ENCODE measurements at regions not wholly inside any gene's neighbourhood (a gene's known extent, or its start where the extent isn't known, plus 50 kb on each side); places are given as distances from the start of the nearest gene placed in this dataset.

DNA sequence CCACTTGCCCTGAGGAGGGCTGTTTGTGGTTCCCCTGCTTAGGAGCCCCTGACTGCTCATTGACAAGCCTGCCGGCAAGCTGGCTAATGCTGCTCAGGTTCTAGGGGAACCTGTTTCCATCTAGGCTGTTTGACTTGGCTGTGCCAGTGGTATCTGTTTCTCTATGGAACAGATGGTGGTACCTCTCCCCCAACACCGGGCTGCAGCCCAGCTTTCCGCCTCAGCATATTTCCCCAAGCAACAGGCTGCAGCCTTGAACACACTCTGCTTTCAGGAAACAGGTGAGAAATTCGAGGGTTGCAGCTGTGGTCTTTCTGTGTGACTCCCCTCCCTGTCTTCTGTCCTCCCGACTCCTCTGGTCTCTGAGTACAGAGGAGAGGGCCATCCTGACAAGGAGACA, 132.3 kb downstream of the TMEM132E start:
- DNase-seq (ENCODE audit: low read depth in 3 of 3) = no peak

DNA sequence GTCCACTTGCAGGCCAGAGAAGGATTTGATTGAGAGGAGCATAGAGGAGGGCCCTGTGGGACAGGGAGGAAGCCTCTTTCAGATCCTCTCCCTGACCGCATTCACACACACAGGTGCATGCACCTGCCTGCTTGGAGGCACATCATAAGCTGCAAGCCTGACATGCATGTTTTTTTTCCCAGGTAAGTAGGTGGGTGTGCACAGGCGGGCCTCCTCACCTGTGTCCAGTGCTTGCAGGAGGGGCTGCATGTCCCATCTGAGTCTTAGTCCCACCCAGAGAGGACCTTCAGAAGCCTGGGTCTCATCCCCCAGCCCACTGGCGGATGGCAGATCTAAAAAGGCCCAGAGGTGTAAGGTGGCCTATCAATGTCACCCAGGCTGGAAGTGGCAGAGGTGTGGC, 130.8 kb downstream of the TMEM132E start:
- no peak for DNase-seq (ENCODE audit: low read depth in 3 of 3)

DNA sequence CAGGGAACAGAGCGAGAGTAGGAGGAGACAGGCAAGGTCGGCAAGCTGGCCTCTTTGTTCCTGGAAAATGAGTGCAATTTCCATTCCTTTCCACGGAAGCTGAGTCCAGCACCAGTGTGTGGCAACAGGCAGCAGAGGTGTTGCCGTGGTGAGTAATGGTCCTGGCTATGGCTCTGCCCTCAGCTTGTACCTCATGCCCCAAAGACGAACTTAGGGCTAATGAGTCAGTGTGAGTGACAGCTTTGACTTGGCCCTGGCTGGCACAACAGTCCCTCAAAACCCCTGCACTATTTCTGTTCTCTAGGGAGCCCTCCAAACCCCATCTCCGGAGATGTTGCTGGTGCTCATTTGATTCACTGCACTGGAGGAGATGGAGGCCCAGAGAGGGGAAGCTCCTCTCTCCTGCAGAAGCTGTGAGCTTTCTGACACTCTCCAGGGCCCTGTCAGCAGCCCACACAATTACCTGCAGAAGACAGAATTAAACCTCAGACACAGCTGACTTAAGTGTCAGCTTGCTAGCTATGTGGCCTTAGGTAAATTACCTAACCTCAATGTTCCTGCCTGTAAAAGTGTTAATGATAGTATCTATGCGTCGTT, 129.9 kb downstream of the TMEM132E start:
- DNase-seq (ENCODE audit: low read depth in 3 of 3) = no peak

DNA sequence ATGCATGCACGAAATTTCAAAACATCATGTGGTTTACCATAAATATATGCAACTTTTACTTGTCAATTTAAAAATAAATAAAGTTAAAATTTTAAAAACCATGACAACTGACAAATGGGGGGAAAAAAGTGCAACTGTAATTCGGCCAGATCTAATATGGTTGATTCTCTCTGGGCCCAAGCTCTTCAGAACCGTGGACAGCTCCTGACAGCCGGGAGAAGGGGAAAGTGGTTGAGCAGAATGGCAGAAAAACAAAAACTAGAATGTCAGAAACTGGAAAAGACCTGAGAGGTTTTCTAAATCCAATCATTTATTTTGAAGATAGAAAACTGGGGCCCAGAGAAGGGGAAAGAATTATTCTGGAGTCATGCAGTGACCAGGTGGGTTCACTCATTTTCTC, 126.6 kb downstream of the TMEM132E start:
- DNase-seq (ENCODE audit: low read depth in 3 of 3) = peak in 1 of 3 experiments; percentile 9

DNA sequence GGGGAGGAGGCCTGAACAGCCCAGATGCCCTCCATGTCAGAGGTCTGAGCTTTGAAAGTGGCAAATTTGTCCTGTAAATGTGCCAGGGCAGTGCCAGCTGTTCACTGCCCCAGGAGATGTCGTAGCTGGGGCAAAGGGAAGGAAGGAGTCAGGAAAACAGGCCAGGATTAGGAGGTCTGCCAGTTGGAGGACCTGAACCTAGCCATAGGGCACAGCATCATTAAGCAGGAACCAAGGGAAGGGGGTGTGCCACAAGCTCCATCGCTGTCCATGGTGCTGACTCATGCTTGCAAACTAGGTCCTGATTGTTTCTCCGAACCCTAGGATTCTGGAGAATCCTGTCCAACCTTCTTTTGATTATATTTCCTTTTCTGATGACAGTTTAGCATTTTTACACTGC, 124.2 kb downstream of the TMEM132E start:
- DNase-seq (ENCODE audit: low read depth in 3 of 3) = peak in 1 of 3 experiments; percentile 4

DNA sequence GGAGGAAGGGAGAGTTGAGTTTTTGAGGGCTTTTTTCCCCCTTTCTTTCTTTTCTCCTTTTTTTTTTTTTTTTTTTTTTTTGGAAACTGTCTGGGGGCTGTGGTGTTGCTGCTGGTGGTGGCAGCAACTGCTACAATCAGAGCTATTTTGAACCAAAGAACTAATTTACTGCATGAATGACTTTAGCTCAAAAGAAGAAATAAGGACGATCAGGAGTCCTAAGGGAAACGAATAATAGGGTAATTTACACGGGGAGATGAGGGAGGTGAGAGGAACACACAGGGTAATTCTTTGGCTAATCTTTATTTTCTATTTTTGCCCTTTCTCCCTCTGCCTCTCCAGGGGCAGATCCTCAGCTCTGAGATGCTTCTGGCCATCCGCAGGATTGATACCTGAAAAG, 119.8 kb downstream of the TMEM132E start:
- no peak for DNase-seq (ENCODE audit: low read depth in 3 of 3)

DNA sequence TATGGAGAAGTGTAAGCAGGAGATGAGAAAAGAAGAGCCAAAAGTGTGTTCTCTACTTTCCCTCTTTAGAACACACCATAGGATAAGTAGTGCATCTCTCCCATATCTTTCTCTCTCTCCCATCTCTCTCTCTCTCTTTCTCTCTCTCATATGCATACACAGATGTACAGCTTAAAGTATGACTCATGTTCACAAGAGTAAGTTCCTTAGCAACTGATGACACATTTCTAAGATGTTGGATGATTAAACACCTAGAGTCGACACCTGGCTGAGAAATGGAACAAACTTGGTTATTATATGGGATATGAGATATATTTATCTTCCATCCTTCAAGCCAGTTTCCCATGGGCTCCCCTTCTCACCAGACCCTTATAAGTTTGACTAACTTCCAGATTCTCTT, 113.5 kb downstream of the TMEM132E start:
- DNase-seq (ENCODE audit: low read depth in 3 of 3) = no peak
